MM.1S (cell line): ENCODE measurements at regions not wholly inside any gene's neighbourhood (a gene's known extent, or its start where the extent isn't known, plus 50 kb on each side); places are given as distances from the start of the nearest gene placed in this dataset.

Experiments used
- DNase-seq: peaks from one replicate; pipeline ENCODE4 v3.0.0-alpha.2; 2015
- H2AFZ ChIP-seq: fragments of 300-600 bp; sonication (generic); 2 replicates; pipeline ENCODE4 v1.6.0; 2016; ENCODE audit warnings: antibody characterized with exemption, low read length
- H3F3A ChIP-seq: fragments of 300-600 bp; sonication (generic); 2 replicates; pipeline ENCODE4 v1.6.1; 2016; ENCODE audit warnings: mild to moderate bottlenecking, antibody characterized with exemption, low read length, moderate library complexity, mixed read lengths; ENCODE audit not compliant: insufficient read depth
- H3K27ac ChIP-seq: fragments of 300-600 bp; sonication (generic); 2 replicates; pipeline ENCODE4 v1.5.1; 2016; ENCODE audit warnings: mild to moderate bottlenecking, low read length
- H3K27me3 ChIP-seq: fragments of 300-600 bp; sonication (generic); replicated peaks from 2 replicates; pipeline ENCODE4 v1.6.0; 2016; ENCODE audit warnings: low read length; ENCODE audit not compliant: insufficient read depth
- H3K36me3 ChIP-seq: fragments of 300-600 bp; sonication (generic); replicated peaks from 2 replicates; pipeline ENCODE4 v1.6.1; 2016; ENCODE audit warnings: mild to moderate bottlenecking, low read length, mixed read lengths; ENCODE audit not compliant: insufficient read depth
- H3K4me1 ChIP-seq: fragments of 300-600 bp; sonication (generic); 2 replicates; pipeline ENCODE4 v1.6.1; 2016; ENCODE audit warnings: low read length, mixed read lengths
- H3K4me2 ChIP-seq: fragments of 300-600 bp; sonication (generic); 2 replicates; pipeline ENCODE4 v1.6.0; 2016; ENCODE audit warnings: low read depth, low read length
- H3K4me3 ChIP-seq: fragments of 300-600 bp; sonication (generic); 2 replicates; pipeline ENCODE4 v1.5.1; 2016; ENCODE audit warnings: low read length, mixed read lengths
- H3K79me2 ChIP-seq: fragments of 300-600 bp; sonication (generic); 2 replicates; pipeline ENCODE4 v1.6.1; 2016; ENCODE audit warnings: mixed run types, low read length, mixed read lengths
- H3K9ac ChIP-seq: fragments of 300-600 bp; sonication (generic); 2 replicates; pipeline ENCODE4 v1.6.1; 2016; ENCODE audit warnings: low read length, mixed read lengths
- H3K9me2 ChIP-seq: fragments of 300-600 bp; sonication (generic); replicated peaks from 2 replicates; pipeline ENCODE4 v1.6.1; 2016; ENCODE audit warnings: mild to moderate bottlenecking, low read length, mixed read lengths; ENCODE audit not compliant: insufficient read depth
- H3K9me3 ChIP-seq: fragments of 300-600 bp; sonication (generic); replicated peaks from 2 replicates; pipeline ENCODE4 v1.6.1; 2016; ENCODE audit warnings: mild to moderate bottlenecking, low read length, mixed read lengths; ENCODE audit not compliant: insufficient read depth
- H4K20me1 ChIP-seq: fragments of 300-600 bp; sonication (generic); 2 replicates; pipeline ENCODE4 v1.6.1; 2016; ENCODE audit warnings: mild to moderate bottlenecking, low read length, moderate library complexity, mixed read lengths; ENCODE audit not compliant: insufficient read depth
- CTCF ChIP-seq: fragments of 300-600 bp; sonication (generic); IDR thresholded peaks from 2 replicates; pipeline ENCODE4 v1.5.1; 2016; ENCODE audit warnings: antibody characterized with exemption, low read length, mixed read lengths
- EZH2 ChIP-seq: fragments of 300-600 bp; sonication (generic); optimal IDR thresholded peaks from 2 replicates; pipeline ENCODE3; 2017; ENCODE audit warnings: low read depth, mild to moderate bottlenecking, antibody characterized with exemption, low read length, mixed read lengths
- EZH2phosphoT487 ChIP-seq: fragments of 300-600 bp; sonication (generic); IDR thresholded peaks from 2 replicates; pipeline ENCODE4 v1.6.1; 2018; ENCODE audit warnings: antibody characterized with exemption, low read length

- Histone ChIP-seq H3K4me2 (no peak overlapping the region), H2AFZ (no peak overlapping the region), H3K27ac (no peak overlapping the region), H3K9me2 (no peaks in the 10 kb centered on the region), H3K27me3 (no peaks in the 10 kb centered on the region), H3K79me2 (no peaks in the 10 kb centered on the region), H3K4me1 (no peaks in the 10 kb centered on the region), H3F3A (no peaks in the 10 kb centered on the region), H3K9me3 (no peaks in the 10 kb centered on the region), H3K36me3 (no peaks in the 10 kb centered on the region), H3K4me3 (no peak overlapping the region), H4K20me1 (no peaks in the 10 kb centered on the region), H3K9ac (no peak overlapping the region)
- TF ChIP-seq CTCF (no peak), EZH2 (no peak), EZH2phosphoT487 (no peak)
- DNase-seq: no peak
Observed at GRCh38 chr10:60643874-60644273, 134.4 kb upstream of the CDK1 start.

- Histone ChIP-seq H3K9me3 (no peaks in the 10 kb centered on the region), H3K9me2 (no peaks in the 10 kb centered on the region), H3K9ac (no peak overlapping the region), H3F3A (no peaks in the 10 kb centered on the region), H3K4me2 (no peak overlapping the region), H2AFZ (no peak overlapping the region), H3K4me1 (no peaks in the 10 kb centered on the region), H3K27ac (no peak overlapping the region), H4K20me1 (no peaks in the 10 kb centered on the region), H3K27me3 (no peaks in the 10 kb centered on the region), H3K79me2 (no peaks in the 10 kb centered on the region), H3K4me3 (no peak overlapping the region), H3K36me3 (no peaks in the 10 kb centered on the region)
- no peak for DNase-seq
- no peak for TF ChIP-seq CTCF
Observed at GRCh38 chr10:60629332-60629731, 148.9 kb upstream of the CDK1 start.

- H3K4me2 ChIP-seq: no peak overlapping the region
- no peak for DNase-seq
- H3K79me2 ChIP-seq: no peaks in the 10 kb centered on the region
- TF ChIP-seq EZH2phosphoT487 (no peak), EZH2 (no peak), CTCF (no peak)
- H3K27me3 ChIP-seq: no peaks in the 10 kb centered on the region
- H3K4me1 ChIP-seq: no peaks in the 10 kb centered on the region
- H3K4me3 ChIP-seq: no peak overlapping the region
- no peak overlapping the region for H3K27ac ChIP-seq
- no peaks in the 10 kb centered on the region for H3F3A ChIP-seq
- H3K9me2 ChIP-seq: no peaks in the 10 kb centered on the region
- no peak overlapping the region for H3K9ac ChIP-seq
- H2AFZ ChIP-seq: no peak overlapping the region
- no peaks in the 10 kb centered on the region for H4K20me1 ChIP-seq
- no peaks in the 10 kb centered on the region for H3K9me3 ChIP-seq
- no peaks in the 10 kb centered on the region for H3K36me3 ChIP-seq
Observed at GRCh38 chr10:60627778-60628748, 150.2 kb upstream of the CDK1 start.
